Omental fat pad (tissue), 3 donors: ENCODE measurements at regions not wholly inside any gene's neighbourhood (a gene's known extent, or its start where the extent isn't known, plus 50 kb on each side); places are given as distances from the start of the nearest gene placed in this dataset.

Experiments used
- ATAC-seq: fragments of 150-250 bp; one replicate; pipeline ENCODE4 v1.9.1; 2016; ENCODE audit warnings: mild to moderate bottlenecking, moderate library complexity; ENCODE audit not compliant: low FRiP score
- DNase-seq: peaks from one replicate; pipeline ENCODE4 v3.0.0-alpha.2; 2019; ENCODE audit warnings: low spot score
- CTCF ChIP-seq, 3 donors: fragments of 450-650 bp; IDR thresholded peaks; one replicate each; pipeline ENCODE4 v1.5.1; 2016 to 2017; ENCODE audit warnings: antibody characterized with exemption in 3 of 3, mild to moderate bottlenecking in 3 of 3, moderate library complexity in 2 of 3

DNA sequence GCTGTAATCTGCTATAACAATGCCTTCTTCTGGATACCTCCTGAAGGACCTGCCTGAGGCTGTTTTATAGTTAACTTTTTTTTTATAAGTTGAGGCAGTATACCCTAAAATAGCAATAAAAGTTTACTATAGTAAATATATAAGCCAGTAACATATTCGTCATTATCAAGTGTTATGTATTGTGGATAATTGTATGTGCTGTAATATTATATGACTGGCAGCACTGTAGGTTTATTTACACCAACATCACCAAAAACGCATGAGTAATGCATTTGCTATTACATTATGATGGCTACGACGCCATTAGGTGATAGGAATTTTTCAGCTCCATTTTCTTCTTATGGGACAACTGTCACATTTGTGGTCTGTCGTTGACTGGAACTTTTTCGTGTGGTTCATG is 237.2 kb upstream of the PITX2 start:
- ATAC-seq (no peak), DNase-seq (no peak)
- no peak for TF ChIP-seq CTCF (IDR thresholded peaks at IDR 0.05)

GRCh38 chr4:110860901-110861300 is 238.0 kb upstream of the PITX2 start:
- DNase-seq: no peak
- TF ChIP-seq CTCF (IDR thresholded peaks at IDR 0.05): no peak
- no peak for ATAC-seq

DNA sequence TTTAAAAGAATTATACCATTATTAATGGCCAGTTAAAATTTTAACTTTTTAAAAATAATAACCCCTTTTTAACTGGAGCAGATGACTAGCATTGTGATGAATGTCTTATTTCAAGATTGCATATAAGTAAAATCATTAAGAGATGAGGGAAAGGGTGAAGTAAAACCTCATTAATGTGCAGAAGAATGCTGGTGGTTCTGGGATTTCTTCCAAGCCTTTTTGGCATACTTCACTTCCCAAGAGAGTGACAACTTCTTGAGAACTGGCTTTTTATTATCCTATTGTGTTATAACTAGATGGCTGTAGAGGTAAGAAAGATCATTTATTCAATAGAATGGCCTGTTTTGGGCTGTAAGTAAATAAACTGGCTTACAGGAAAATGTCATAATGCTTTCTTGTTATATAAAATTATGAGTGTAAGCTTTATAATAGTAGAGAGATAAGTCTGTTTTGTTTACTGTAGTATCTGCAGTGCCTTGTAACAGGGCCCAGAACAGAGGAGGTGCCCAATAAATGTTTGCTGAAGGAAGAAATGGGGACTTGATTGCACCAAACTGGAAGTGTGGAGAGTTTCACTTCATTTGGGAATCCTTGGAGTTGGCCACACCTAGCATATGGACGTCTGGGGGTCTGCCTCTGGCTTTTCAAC is 242.9 kb upstream of the PITX2 start:
- no peak for ATAC-seq
- no peak for DNase-seq
- no peak for TF ChIP-seq CTCF (IDR thresholded peaks at IDR 0.05)

DNA sequence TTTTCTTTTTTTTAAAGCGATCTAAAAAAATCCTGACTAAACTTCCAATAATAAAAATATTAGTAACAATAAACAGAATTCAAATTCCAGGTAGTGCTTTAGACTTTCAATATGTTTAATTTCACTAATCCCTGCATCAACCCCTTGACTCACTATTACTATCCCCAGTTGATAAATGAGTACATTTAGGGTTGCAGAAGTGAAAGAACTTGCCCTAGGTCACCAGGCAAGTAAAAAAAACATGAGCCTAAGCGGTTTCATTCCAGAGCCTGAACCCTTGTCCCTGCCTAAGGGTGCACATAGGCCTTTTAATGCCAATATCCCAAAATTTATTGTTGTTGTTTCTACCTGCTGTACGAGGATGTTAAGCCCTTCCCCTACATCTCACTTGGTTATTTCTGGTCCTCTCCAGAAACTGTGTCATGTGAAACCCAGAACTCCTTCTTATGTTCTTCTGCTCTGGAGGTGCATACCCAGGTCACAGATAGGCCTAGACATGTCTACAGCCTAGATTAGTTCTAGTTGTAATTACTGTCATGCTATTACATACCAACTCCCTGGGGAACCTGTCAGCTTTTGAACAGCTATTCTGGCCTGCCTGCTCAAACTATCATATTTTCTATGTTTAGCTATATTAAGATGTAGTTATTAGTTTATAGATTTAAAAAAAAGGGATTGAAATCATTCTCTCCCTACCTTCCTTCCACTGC is 244.5 kb upstream of the PITX2 start:
- TF ChIP-seq CTCF (IDR thresholded peaks at IDR 0.05): no peak
- no peak for DNase-seq
- ATAC-seq: no peak

DNA sequence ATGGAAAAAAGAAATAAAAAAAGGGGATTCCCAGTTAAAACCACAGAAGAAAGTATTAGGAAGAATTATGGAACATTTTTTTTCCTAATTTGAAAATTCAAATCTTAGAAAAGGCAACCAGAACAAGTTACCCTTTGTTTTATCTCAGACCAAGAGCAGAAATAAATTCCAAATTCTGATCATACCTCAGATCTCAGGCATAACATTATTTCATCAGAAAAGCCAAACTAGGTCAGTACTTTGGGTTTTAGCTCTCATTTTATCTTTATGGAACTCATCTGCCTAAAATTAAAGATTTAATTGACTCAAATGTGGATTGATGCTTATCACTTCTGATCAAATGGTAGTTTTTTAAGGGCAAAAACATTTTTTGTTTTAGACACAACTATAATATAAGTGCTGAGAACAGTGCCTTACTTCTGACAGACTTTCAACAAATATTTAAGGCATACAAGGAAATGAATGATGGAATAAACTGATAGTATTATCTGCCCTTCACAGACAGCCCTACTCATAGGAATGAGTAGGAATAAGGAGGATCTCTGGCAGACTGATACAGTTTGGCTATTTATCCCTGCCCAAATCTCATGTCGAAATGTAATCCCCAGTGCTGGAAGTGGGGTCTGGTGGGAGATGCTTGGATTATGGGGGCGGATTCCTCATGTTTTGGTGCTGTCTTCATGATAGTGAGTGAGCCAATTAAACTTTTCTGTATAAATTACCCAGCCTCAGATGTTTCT is 245.3 kb upstream of the PITX2 start:
- no peak for DNase-seq
- TF ChIP-seq CTCF (IDR thresholded peaks at IDR 0.05): no peak
- no peak for ATAC-seq

GRCh38 chr4:110869114-110869513 is 246.2 kb upstream of the PITX2 start:
- no peak for ATAC-seq
- TF ChIP-seq CTCF (IDR thresholded peaks at IDR 0.05): no peak
- no peak for DNase-seq
